ENCODE measurements at regions not wholly inside any gene's neighbourhood (a gene's known extent, or its start where the extent isn't known, plus 50 kb on each side); places are given as distances from the start of the nearest gene placed in this dataset.

DNA sequence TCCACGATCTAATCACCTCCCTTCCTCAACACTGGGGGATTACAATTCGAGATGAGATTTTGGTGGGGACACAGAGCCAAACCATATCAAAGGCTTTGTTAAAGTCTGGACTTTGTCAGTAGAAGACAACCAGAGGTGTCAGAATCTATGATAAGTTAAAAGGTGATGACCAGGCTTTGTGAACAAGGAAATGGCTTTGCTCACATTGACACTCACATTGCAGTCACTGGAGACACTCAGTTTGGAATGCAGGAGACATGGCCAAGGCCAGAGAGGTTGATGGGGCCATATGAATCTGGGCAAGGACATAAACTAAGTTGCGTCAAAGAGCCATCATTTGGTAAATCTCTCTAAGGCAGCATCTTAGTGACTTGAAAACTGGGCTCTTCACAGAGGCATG, 678.2 kb upstream of the FSHR start:
- peaks cover 3 to 7% (median 4%) of the 10 kb centered on the region in 3 donors for H3K9me3 Mint-ChIP-seq
- H3K4me3 Mint-ChIP-seq: no peak overlapping the region
- no peaks in the 10 kb centered on the region for H3K4me1 Mint-ChIP-seq
- H3K36me3 Mint-ChIP-seq: no peaks in the 10 kb centered on the region
- no peaks in the 10 kb centered on the region for H3K27me3 Mint-ChIP-seq
- no peak overlapping the region for H3K27ac Mint-ChIP-seq

DNA sequence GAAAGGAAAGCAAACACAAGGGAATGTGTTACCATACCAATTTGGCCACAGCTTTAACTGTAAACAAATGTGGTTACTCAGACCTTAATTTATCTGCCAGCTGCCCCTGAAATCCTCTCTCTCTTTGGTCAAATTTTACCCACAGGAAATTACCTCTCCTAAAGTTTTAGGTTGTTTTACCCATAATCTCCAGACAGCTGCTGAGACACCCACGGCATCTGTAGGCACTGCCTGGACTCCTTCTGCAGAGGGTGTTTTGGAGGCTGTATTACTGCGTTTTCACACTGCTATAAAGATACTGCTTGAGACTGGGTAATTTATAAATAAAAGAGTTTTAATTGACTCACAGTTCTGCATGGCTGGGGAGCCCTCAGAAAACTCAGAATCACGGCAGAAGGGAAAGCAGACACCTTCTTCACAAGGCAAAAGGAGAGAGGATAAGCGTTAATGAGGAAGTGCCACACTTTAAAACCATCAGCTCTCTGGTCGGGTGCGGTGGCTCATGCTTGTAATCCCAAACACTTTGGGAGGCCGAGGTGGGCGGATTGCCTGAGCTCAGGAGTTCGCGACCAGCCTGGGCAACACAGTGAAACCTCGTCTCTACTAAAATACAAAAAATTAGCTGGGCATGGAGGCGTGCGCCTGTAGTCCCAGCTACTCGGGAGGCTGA, 677.5 kb upstream of the FSHR start:
- Mint-ChIP-seq H3K4me3 (no peak overlapping the region), H3K27ac (no peak overlapping the region)

DNA sequence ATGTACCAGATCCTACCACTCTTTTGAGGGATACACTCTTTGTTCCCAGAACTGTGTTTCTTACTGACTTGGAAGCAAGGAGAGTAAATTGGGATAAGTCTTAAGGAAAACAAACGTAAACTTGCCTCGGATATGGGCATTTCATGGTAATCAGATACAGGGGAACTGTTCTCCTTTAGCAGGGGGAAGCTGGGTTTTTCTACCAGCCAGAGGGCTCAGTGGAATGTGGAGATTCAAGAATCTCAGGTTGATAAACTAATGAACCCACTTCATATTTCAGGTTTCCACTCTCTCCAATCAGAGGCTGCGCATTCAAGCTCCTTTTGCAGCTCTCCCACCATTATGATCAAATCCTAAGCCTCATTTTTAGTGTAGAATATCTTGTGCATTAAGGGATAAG, 676.5 kb upstream of the FSHR start:
- Mint-ChIP-seq H3K4me1 (no peaks in the 10 kb centered on the region), H3K4me3 (no peak overlapping the region), H3K27me3 (no peaks in the 10 kb centered on the region), H3K27ac (no peak overlapping the region), H3K36me3 (no peaks in the 10 kb centered on the region), H3K9me3 (peaks cover 4 to 7% (median 7%) of the 10 kb centered on the region in 3 donors)

More for the DNA sequence above, 677.5 kb upstream of the FSHR start:
- Mint-ChIP-seq H3K4me1 (no peaks in the 10 kb centered on the region), H3K36me3 (no peaks in the 10 kb centered on the region), H3K9me3 (peaks cover 4 to 7% (median 4%) of the 10 kb centered on the region in 3 donors), H3K27me3 (no peaks in the 10 kb centered on the region)

DNA sequence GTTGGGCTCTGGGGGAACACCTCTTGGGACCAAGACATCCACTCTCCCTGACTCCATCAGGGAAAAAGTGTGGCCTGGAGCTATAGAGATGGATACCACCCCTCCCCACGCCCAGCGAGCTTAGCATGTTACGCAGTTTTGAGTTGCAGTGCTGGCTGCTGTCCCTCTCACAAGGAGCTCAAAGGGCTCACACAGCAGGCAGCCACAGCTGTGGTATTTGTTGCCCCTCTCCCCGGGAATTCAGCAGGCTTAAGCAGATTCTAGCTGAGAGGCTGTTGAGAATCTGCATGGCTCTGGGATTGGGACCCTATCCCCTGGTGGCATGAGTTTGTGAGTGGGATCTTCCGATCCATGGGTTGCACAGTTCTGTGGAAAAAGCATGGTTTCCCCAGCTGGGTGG, 673.1 kb upstream of the FSHR start:
- no peak overlapping the region for H3K27ac Mint-ChIP-seq
- no peak overlapping the region for H3K4me3 Mint-ChIP-seq
- H3K36me3 Mint-ChIP-seq: no peaks in the 10 kb centered on the region
- no peaks in the 10 kb centered on the region for H3K4me1 Mint-ChIP-seq
- H3K27me3 Mint-ChIP-seq: no peaks in the 10 kb centered on the region
- peaks cover 4 to 14% (median 9%) of the 10 kb centered on the region in 3 donors for H3K9me3 Mint-ChIP-seq

DNA sequence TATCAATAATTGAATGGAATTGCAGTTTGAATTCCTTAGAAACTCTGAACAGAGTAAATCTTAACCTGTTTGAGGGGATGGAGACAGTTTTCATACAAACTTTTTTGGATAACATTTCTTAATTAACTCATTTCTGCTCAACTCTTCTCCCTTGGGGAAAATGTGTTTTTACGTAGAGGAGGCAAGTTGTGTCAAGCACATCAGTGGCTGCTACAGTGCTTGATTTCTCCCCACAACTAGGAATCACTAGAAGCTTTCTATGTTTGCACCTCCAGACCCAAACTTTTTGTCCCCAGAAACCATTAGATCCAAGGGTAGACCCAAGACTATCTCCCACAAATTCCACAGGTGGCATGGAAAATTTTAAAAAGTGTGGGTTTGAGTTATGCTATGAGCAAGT, 658.9 kb upstream of the FSHR start:
- Mint-ChIP-seq H3K4me3 (no peak overlapping the region), H3K27ac (no peak overlapping the region), H3K27me3 (no peaks in the 10 kb centered on the region), H3K9me3 (peaks cover 0 to 2% (median 2%) of the 10 kb centered on the region in 3 donors), H3K36me3 (no peaks in the 10 kb centered on the region), H3K4me1 (no peaks in the 10 kb centered on the region)

DNA sequence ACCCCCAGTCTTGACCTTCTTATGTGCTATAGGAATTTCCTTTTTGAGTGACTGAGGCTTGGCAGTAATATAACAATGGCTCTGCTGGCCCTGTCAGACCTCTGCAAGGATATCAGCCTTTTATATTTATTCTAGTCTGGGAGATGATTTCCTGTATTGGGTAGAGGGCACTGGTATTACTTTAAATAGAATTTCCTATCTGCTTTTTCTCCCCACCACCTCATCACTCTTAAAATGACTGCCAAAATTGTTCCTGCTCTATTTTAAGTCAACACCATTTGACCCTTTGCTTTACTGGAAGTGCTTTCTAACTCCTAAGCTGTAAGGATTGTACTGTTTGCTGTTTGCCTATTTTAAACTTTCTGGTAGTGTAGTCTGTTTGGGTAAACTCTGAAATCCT, 658.4 kb upstream of the FSHR start:
- Mint-ChIP-seq H3K27ac (no peak overlapping the region), H3K4me3 (no peak overlapping the region), H3K27me3 (no peaks in the 10 kb centered on the region), H3K4me1 (no peaks in the 10 kb centered on the region), H3K9me3 (peaks cover 0 to 2% (median 2%) of the 10 kb centered on the region in 3 donors), H3K36me3 (no peaks in the 10 kb centered on the region)

DNA sequence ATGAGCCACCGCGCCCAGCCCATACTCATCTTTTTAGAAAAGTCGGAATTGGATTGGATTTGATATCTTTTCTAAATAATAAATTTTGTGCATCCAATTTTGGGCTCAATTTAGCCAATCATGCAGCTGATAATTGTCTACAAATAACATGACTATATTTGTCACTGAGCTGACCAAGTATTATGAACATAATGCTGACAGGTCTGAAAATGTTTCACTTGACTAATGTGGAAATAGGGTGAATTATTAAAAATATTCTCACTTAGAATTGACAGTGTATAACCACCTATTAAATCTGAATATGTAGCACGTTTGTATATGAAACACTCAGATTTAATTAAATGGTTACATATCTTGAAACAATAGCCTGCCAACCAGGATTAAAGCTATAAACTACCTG, 657.2 kb upstream of the FSHR start:
- H3K4me1 Mint-ChIP-seq: no peaks in the 10 kb centered on the region
- no peaks in the 10 kb centered on the region for H3K36me3 Mint-ChIP-seq
- H3K27me3 Mint-ChIP-seq: no peaks in the 10 kb centered on the region
- H3K9me3 Mint-ChIP-seq: peaks cover 0 to 2% (median 2%) of the 10 kb centered on the region in 3 donors
- no peak overlapping the region for H3K4me3 Mint-ChIP-seq
- H3K27ac Mint-ChIP-seq: no peak overlapping the region

DNA sequence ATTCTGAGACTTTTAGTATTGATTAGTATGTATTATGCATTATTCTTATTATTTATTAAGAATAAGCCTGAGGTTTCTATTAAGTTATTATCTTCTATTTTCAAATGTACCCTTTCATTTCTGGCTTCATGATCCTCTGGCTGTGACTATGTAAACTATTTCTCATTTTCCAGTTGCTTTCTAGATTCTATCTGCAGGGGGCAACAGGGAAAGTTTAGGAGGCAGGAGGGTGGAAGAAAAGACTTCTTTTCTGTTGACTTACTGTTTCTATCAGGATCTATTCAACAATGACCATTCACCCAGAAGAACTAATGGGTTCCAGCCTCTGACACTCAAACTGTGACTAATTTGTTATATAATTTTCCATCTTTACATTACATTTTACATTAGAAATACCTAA, 653.4 kb upstream of the FSHR start:
- Mint-ChIP-seq H3K27me3 (no peaks in the 10 kb centered on the region), H3K9me3 (peaks cover 4 to 6% (median 4%) of the 10 kb centered on the region in 3 donors), H3K27ac (no peak overlapping the region), H3K36me3 (no peaks in the 10 kb centered on the region), H3K4me3 (no peak overlapping the region), H3K4me1 (no peaks in the 10 kb centered on the region)

DNA sequence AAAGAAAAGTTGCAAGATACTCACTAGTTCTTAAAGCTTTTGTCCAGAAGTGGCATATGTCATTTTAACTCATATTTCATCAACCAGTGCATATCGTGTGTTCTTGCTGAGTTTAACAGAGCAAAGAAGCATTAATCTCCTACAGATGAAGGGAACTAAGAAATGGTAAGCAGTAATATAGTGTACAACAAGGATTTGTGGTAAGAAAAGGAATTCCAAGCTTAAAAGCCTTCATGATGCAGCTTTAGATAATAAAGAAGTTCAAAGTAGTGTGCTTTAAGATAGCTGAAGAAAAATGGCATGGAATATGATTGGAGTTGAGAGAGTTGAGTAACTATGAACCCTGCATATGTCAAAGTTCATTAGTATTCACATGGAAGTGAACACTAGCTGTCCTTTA, 649.8 kb upstream of the FSHR start:
- no peaks in the 10 kb centered on the region for H3K4me1 Mint-ChIP-seq
- no peak overlapping the region for H3K27ac Mint-ChIP-seq
- H3K4me3 Mint-ChIP-seq: no peak overlapping the region
- peaks cover 6 to 14% (median 6%) of the 10 kb centered on the region in 3 donors for H3K9me3 Mint-ChIP-seq
- no peaks in the 10 kb centered on the region for H3K27me3 Mint-ChIP-seq
- no peaks in the 10 kb centered on the region for H3K36me3 Mint-ChIP-seq

DNA sequence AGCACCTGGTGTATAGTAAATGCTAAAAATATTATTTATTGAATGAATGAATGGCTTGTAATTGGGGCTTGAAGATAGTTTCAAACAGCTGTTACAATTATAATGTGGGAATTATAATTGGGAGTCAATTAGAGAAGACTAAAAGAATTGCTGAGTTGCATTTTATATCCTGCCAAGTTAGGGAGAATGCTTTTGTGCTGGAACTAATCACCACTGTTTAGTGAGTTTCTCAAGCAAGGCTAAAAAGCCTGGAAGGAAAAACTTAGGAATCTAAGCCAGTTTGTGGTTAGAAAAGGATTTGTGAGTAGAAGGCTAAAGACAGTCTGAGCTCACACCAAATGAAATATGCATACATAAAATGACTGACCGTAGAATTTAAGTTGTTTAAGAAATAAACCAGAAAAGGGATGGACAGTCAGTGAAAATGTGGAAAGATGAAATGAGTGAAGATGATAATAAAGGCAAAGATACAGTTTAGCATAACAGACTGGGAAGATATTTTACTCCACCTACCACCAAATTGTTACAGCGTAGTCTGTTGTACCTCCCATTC, 647.7 kb upstream of the FSHR start:
- no peak overlapping the region for H3K27ac Mint-ChIP-seq
- no peaks in the 10 kb centered on the region for H3K4me1 Mint-ChIP-seq

DNA sequence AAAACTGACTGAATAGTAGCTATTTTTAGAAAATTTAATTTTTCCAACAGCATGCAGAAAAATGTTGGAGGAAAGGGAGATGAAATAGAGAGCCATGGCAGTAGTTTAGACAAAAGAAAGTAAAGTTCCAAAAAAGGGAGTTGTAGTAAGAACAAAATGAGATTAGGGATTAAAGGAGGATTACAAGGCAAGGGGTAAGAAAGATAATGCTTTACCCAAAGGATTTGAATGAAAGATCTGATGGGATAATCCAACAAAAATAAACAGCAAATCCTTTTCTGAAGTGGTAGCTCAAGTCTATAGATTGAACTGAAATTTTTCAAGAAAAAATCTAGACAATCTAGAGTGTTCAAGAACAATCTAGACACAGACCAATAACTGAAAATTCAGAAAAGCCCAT, 644.3 kb upstream of the FSHR start:
- H3K9me3 Mint-ChIP-seq: peaks cover 4 to 20% (median 11%) of the 10 kb centered on the region in 3 donors
- no peaks in the 10 kb centered on the region for H3K4me1 Mint-ChIP-seq
- H3K36me3 Mint-ChIP-seq: no peaks in the 10 kb centered on the region
- H3K27me3 Mint-ChIP-seq: no peaks in the 10 kb centered on the region
- H3K4me3 Mint-ChIP-seq: no peak overlapping the region
- no peak overlapping the region for H3K27ac Mint-ChIP-seq

More for the DNA sequence above, 647.7 kb upstream of the FSHR start:
- no peaks in the 10 kb centered on the region for H3K36me3 Mint-ChIP-seq
- peaks cover 8 to 20% (median 9%) of the 10 kb centered on the region in 3 donors for H3K9me3 Mint-ChIP-seq
- no peak overlapping the region for H3K4me3 Mint-ChIP-seq
- no peaks in the 10 kb centered on the region for H3K27me3 Mint-ChIP-seq

DNA sequence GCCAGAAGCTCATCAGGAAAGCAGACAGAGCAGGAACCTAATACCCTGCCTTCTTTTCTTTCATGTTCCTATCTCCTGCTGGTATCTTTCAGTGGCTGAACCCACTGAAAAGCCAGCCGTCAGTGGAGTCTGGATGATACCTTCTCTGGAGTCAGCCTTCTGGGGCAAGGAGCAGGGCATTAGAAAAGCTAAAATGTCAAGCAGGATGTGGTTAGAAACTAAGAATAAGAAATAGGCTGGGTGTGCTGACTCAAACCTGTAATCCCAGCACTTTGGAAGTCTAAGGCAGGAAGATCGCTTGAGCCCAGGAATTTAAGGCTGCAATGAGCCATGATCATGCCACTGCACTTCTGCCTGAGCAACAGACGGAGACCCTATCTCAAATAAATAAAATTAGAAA, 642.0 kb upstream of the FSHR start:
- Mint-ChIP-seq H3K27ac (no peak overlapping the region), H3K4me3 (no peak overlapping the region), H3K36me3 (no peaks in the 10 kb centered on the region), H3K27me3 (no peaks in the 10 kb centered on the region), H3K9me3 (peaks cover 3 to 12% (median 7%) of the 10 kb centered on the region in 3 donors), H3K4me1 (no peaks in the 10 kb centered on the region)

DNA sequence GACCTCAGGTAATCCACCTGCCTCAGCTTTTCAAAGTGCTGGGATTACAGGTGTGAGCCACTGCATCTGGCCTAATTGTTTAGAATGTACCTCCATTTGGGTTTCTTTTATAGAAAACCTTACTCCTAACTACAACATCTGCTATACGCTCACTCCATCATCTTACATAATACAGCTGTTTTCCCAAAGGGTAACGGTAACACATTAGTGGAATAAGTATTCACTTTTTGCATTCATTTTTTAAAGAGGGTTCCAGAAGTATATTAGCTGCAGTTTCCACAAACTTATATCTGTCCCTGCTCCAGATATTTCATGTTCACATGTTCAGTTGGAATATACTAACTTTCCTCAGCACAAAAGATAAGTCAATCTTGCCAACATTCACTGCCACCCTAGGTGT, 640.1 kb upstream of the FSHR start:
- Mint-ChIP-seq H3K36me3 (no peaks in the 10 kb centered on the region), H3K27ac (no peak overlapping the region), H3K4me1 (no peaks in the 10 kb centered on the region), H3K9me3 (peaks cover 1 to 9% (median 7%) of the 10 kb centered on the region in 3 donors), H3K4me3 (no peak overlapping the region), H3K27me3 (no peaks in the 10 kb centered on the region)

DNA sequence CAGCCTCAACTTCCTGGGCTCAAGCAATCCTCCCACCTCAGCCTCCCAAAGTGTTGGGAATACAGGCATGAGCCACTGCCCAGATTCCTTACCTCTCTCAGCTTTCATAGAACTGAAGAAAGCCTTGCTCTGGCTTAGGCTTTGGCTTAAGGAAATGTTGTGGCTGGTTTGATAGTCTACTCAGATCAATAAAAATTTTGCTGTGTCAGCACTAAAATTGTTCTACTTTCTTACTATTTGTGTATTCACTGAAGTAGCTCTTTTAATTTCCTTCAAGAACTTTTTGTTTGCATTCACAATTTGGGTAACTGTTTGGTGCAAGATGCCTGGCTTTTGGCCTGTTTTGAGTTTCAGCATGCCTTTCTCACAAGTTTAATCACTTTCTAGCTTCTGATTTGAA, 634.0 kb upstream of the FSHR start:
- no peaks in the 10 kb centered on the region for H3K27me3 Mint-ChIP-seq
- H3K4me1 Mint-ChIP-seq: no peaks in the 10 kb centered on the region
- peaks cover 0 to 9% (median 0%) of the 10 kb centered on the region in 3 donors for H3K9me3 Mint-ChIP-seq
- H3K36me3 Mint-ChIP-seq: no peaks in the 10 kb centered on the region
- no peak overlapping the region for H3K4me3 Mint-ChIP-seq
- no peak overlapping the region for H3K27ac Mint-ChIP-seq

DNA sequence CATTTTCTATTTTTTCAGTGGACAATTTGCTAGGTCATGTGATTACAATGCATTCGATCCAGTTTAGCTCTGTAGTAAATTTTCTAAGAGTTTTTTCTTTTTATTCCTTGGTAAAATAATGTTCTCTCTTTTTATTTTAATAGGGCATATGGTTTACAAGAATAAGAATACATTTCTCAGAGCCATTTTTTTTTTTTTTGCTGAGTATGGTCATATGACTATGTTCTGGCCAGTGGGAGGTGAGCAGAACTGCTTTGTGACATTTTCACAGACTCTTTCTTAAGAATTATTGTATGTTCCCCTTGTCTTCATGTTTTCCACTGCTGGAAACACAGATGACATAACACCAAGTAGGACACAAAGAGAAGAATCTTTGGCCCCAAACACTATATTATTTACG, 626.6 kb upstream of the FSHR start:
- H3K27ac Mint-ChIP-seq: no peak overlapping the region

DNA sequence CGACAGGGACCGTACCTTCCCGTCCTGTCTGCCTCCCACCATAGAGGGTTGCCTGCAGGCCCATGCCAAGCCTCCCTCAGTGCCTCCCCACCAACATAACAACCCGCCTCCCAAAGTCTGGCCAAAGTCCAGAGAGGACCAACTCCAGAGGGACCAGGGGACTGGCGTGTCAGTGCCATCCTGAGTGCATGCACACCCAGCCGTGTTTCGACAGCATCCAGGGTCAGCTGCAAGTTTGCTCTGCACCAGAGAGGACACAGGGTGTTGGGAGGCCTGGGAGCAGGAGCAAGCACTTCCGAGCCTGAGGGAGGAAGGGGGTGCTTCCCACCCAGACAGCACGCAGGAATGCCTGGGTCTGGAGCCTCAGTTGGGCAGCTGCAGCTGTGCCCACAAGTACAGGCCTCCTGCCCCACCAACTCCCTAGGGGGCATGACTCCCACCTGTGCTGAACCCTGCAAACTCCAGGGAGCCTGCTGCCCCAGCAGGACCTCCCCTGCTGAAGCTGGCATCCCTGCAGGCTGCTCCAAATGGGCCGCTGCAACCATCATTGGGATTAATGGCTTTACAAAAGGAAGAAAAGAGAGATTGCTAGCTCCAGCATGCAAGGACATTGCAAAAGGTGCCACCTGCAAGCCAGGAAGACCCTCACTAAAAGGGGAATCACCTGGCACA, 618.1 kb upstream of the FSHR start:
- Mint-ChIP-seq H3K4me1 (no peaks in the 10 kb centered on the region), H3K9me3 (peaks cover 0 to 3% (median 0%) of the 10 kb centered on the region in 3 donors), H3K4me3 (no peak overlapping the region), H3K36me3 (no peaks in the 10 kb centered on the region), H3K27ac (no peak overlapping the region), H3K27me3 (no peaks in the 10 kb centered on the region)

More for the DNA sequence above, 626.6 kb upstream of the FSHR start:
- Mint-ChIP-seq H3K36me3 (no peaks in the 10 kb centered on the region), H3K4me1 (no peaks in the 10 kb centered on the region), H3K9me3 (peaks cover 0 to 10% (median 0%) of the 10 kb centered on the region in 3 donors), H3K27me3 (no peaks in the 10 kb centered on the region), H3K4me3 (no peak overlapping the region)

All from IgD-negative memory B cell (primary cell).